Breast epithelium (tissue), 4 donors: ENCODE measurements at regions not wholly inside any gene's neighbourhood (a gene's known extent, or its start where the extent isn't known, plus 50 kb on each side); places are given as distances from the start of the nearest gene placed in this dataset.

Experiments used
- DNase-seq, 2 donors: peaks; one replicate each; pipeline ENCODE4 v3.0.0-alpha.2; 2019; ENCODE audit warnings: low spot score in 2 of 2
- H3K27ac ChIP-seq, 2 donors: fragments of 200-600 bp; sonication (generic) in 1 of 2; one replicate each; pipeline ENCODE4 v1.5.1; 2016 to 2019; ENCODE audit warnings: mild to moderate bottlenecking in 1 of 2
- H3K27me3 ChIP-seq, 2 donors: fragments of 200-600 bp; sonication (generic) in 1 of 2; one replicate each; pipeline versions ENCODE4 v1.5.1 to v1.6.0; 2017 to 2019; ENCODE audit warnings: control low read depth in 1 of 2, mild to moderate bottlenecking in 1 of 2
- H3K36me3 ChIP-seq: fragments of 200-600 bp; one replicate; pipeline ENCODE4 v1.5.1; 2019
- H3K4me1 ChIP-seq, 2 donors: fragments of 200-600 bp; sonication (generic); one replicate each; pipeline ENCODE4 v1.5.1; 2016 to 2019; ENCODE audit warnings: control low read depth in 1 of 2
- H3K4me3 ChIP-seq, 3 donors: fragments of 200-600 bp; sonication (generic); 1 replicate in 2 of 3; 2 replicates in 1 of 3; pipeline ENCODE4 v1.5.1; 2016 to 2019; ENCODE audit warnings: mild to moderate bottlenecking in 3 of 3, moderate library complexity in 2 of 3
- H3K9me3 ChIP-seq, 2 donors: fragments of 200-600 bp; sonication (generic) in 1 of 2; one replicate each; pipeline ENCODE4 v1.5.1; 2016 to 2019; ENCODE audit warnings: control low read depth in 1 of 2
- CTCF ChIP-seq, 3 donors: fragments of 450-650 bp; IDR thresholded peaks; one replicate each; pipeline ENCODE4 v1.5.1; 2016 to 2017; ENCODE audit warnings: antibody characterized with exemption in 3 of 3, mild to moderate bottlenecking in 3 of 3, moderate library complexity in 3 of 3
- POLR2A ChIP-seq: fragments of 450-650 bp; IDR thresholded peaks from one replicate; pipeline ENCODE4 v1.6.1; 2016; ENCODE audit warnings: antibody characterized with exemption, mild to moderate bottlenecking, moderate library complexity
- POLR2AphosphoS5 ChIP-seq, 3 donors: sonication (generic); formaldehyde crosslinking; IDR thresholded peaks; one replicate each; pipeline ENCODE4 v1.6.1; 2017; ENCODE audit warnings: antibody characterized with exemption in 3 of 3
- intact Hi-C: fragments of 100-400 bp; cut with DNase I; formaldehyde crosslinking; loops from one replicate; pipeline ENCODE4 v1.15.1; 2023; ENCODE audit warnings: low total_unique reads

GRCh38 chr2:142755191-142755590, 122.3 kb upstream of the KYNU start:
- intact Hi-C loops: no loop called here
- Histone ChIP-seq H3K36me3 (no peaks in the 10 kb centered on the region), H3K27ac (no peak overlapping the region), H3K27me3 (no peaks in the 10 kb centered on the region), H3K9me3 (no peaks in the 10 kb centered on the region), H3K4me3 (no peak overlapping the region), H3K4me1 (no peaks in the 10 kb centered on the region)
- DNase-seq: no peak
- no peak for TF ChIP-seq POLR2AphosphoS5 (IDR thresholded peaks at IDR 0.05)
- no peak for TF ChIP-seq CTCF (IDR thresholded peaks at IDR 0.05)
- no peak for TF ChIP-seq POLR2A

- TF ChIP-seq POLR2A (no peak), CTCF (IDR thresholded peaks at IDR 0.05) (no peak), POLR2AphosphoS5 (IDR thresholded peaks at IDR 0.05) (no peak)
- Histone ChIP-seq H3K4me1 (no peaks in the 10 kb centered on the region), H3K36me3 (no peaks in the 10 kb centered on the region), H3K27ac (no peak overlapping the region), H3K9me3 (no peaks in the 10 kb centered on the region), H3K4me3 (no peak overlapping the region), H3K27me3 (no peaks in the 10 kb centered on the region)
- DNase-seq: no peak
- intact Hi-C loops: no loop called here
Measured at GRCh38 chr2:142754182-142754581, 123.3 kb upstream of the KYNU start.

- no peaks in the 10 kb centered on the region for H3K27me3 ChIP-seq
- TF ChIP-seq POLR2A: no peak
- TF ChIP-seq POLR2AphosphoS5 (IDR thresholded peaks at IDR 0.05): no peak
- TF ChIP-seq CTCF (IDR thresholded peaks at IDR 0.05): no peak
- H3K4me3 ChIP-seq: no peak overlapping the region
- intact Hi-C loops: no loop called here
- no peaks in the 10 kb centered on the region for H3K36me3 ChIP-seq
- no peaks in the 10 kb centered on the region for H3K9me3 ChIP-seq
- DNase-seq: no peak
- H3K4me1 ChIP-seq: no peaks in the 10 kb centered on the region
- H3K27ac ChIP-seq: no peak overlapping the region
Measured at GRCh38 chr2:142750858-142751257, 126.6 kb upstream of the KYNU start.

- no peaks in the 10 kb centered on the region for H3K4me1 ChIP-seq
- no peak for DNase-seq
- no peak overlapping the region for H3K27ac ChIP-seq
- no peak overlapping the region for H3K4me3 ChIP-seq
- H3K9me3 ChIP-seq: no peaks in the 10 kb centered on the region
- no peaks in the 10 kb centered on the region for H3K36me3 ChIP-seq
- no peak for TF ChIP-seq CTCF (IDR thresholded peaks at IDR 0.05)
- TF ChIP-seq POLR2A: no peak
- TF ChIP-seq POLR2AphosphoS5 (IDR thresholded peaks at IDR 0.05): no peak
- intact Hi-C loops: no loop called here
- H3K27me3 ChIP-seq: no peaks in the 10 kb centered on the region
Measured at GRCh38 chr2:142748559-142749099, 128.8 kb upstream of the KYNU start.

GRCh38 chr2:142745691-142746090, 131.8 kb upstream of the KYNU start:
- Histone ChIP-seq H3K9me3 (peaks cover 6 to 9% of the 10 kb centered on the region in 2 donors), H3K27ac (no peak overlapping the region), H3K36me3 (no peaks in the 10 kb centered on the region), H3K4me1 (no peaks in the 10 kb centered on the region), H3K4me3 (no peak overlapping the region), H3K27me3 (no peaks in the 10 kb centered on the region)
- intact Hi-C loops: no loop called here
- TF ChIP-seq POLR2AphosphoS5 (IDR thresholded peaks at IDR 0.05): no peak
- no peak for TF ChIP-seq POLR2A
- TF ChIP-seq CTCF (IDR thresholded peaks at IDR 0.05): no peak
- no peak for DNase-seq
